DMS 273 (cell line): ENCODE measurements at regions not wholly inside any gene's neighbourhood (a gene's known extent, or its start where the extent isn't known, plus 50 kb on each side); places are given as distances from the start of the nearest gene placed in this dataset.
A peak's percentile ranks its signal among the peaks of the same experiment; 100 is the strongest.
"Not testable (repeated sequence)": the region's sequence is repeated elsewhere in the genome, so short reads cannot be mapped to it uniquely, and the experiment has no call there.

Source experiments
- DNase-seq: peaks from one replicate; lab custom pipeline; 2025; ENCODE audit not compliant: unreplicated experiment; lab: John Stamatoyannopoulos, UW

DNA sequence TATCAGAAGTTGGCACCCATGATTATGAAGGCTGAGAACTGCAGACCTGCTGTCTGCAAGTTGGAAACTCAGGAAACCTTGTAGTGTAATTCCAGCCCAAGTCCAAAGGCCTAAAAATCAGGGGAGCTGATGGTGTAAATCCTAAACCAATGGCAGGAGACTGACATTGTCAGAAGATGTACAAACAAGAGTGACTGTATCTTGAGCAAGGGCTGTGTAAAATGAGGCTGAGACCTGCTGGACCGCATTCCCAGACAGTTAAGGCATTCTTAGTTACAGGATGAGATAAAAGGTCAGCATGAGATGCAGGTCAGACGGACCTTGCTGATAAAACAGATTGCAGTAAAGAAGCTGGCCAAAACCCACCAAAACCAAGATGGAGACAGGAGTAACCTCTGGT lies 147.7 kb downstream of the COG6 start:
- no peak for DNase-seq

DNA sequence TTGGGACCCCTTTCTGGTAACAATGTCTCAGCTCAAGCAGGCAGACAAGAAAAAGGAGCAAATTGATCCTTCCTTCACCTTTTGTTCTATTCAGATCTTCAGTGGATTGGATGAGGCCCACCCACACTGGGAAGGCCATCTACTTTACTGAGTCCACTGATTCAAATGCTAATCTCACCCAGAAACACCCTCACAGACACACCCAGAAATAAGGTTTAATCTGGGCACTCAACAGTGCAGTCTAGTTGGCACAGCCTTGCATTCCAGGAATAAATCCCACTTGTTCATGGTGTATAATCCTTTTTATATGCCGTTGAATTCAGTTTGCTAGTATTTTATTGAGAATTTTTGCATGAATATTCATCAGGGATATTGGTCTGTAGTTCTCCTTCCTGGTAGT lies 148.4 kb downstream of the COG6 start:
- DNase-seq = no peak

DNA sequence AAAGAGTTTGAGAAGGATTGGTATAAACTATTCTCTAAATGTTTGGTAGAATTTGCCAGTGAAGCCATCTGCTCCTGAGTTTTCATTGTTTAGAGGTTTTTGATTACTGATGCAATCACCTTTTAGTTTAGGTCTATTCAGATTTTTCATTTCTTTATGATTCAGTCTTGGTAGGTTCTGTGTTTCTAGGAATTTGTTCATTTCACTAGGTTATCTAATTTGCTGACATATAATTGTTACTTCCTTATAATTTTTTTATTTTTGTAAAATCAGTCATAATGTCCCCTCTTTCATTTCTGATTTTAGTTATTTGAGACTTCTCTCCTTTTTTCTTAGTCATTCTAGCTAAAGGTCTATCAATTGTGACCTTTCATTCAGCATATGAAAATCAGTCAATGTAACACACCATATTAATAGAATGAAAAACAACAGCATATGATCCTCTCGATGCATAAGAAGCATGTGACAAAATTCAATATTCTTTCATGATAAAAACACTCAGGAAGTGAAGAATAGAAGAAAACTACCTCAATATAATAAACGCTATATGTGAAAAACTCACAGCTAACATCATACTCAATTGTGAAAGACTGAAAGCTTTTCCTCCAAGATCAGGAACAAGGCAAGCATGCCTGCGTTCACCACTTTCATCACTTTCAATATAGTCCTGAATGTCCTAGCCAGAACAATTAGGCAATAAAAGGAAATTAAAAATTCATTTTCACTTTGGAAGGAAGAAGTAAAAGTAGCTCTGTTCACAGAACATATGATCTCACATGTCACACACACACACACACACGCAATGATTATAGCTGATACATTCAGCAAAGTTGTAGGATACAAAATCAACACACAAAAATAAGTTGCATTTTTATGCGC lies 149.1 kb downstream of the COG6 start:
- no peak for DNase-seq

DNA sequence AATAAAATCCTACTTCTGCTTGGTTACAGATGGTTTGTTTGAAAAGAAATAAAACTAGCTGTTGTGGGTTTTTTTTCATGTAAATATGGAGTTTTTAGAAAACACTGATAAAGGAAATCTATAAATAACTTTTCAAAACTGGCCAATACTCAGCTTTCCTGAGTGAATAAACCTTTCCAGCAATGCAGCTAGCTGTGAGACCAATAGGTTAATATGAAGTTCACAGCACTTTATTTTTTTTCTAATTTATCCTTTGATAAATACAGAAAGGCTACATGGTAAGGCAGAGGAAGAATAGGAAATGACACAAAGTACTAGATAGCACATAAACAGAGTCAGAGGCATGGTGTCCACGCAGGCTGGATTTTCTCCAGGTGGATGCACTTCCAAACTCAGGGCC lies 154.0 kb downstream of the COG6 start:
- no peak for DNase-seq

DNA sequence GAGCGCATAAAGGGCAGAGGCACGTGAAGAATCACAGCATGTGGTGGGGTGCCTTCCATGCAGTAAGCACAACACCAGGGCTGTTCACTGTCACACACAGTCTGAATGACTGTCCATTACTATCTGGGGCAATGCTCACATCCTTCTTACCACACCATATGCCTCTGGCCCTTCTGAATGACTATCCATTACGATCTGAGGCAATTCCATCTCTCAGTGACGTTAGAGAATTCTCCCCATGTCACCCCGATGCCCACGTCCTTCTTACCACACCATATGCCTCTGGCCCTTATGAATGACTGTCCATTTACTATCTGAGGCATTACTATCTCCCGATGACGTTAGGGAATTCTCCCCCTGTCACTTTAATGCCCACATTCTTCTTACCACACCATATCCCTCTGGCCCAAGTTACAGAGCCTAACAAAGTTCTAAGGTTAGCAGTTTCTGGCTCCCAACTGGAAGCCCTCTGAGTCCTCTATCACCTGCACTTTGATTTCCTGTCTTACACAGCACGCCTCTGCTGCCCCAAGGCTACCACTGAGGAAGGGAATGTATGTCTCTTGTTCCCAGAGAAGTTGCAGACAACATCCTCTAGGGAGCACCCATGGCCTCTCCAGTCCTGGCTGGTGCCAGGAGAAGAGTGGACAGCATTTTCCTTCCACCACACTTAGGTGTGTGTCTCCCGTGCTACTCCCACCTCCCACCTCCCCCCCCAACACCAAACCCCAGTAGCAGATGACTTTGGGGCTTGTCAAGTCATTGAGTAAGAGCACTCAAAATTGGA lies 154.8 kb downstream of the COG6 start:
- DNase-seq = no peak

DNA sequence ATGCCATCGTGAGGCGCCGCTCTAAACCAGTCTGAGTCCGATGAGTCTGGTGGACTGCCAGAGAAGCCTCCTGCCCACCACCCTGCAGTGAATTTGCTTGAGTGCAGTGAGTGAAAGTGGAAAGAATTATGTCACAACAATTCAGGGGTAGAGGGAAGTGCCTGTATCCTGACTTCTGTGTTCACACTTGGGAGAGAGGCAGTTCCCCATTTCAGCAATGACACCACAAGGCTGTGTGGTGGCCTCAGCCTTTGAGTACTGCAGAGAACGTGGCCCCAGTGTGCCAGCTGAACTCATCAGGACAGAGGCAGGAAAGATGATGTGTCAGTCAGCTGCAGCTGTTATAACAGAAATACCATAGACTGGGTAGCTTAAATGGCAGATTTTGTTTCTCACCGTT lies 155.6 kb downstream of the COG6 start:
- no peak for DNase-seq

DNA sequence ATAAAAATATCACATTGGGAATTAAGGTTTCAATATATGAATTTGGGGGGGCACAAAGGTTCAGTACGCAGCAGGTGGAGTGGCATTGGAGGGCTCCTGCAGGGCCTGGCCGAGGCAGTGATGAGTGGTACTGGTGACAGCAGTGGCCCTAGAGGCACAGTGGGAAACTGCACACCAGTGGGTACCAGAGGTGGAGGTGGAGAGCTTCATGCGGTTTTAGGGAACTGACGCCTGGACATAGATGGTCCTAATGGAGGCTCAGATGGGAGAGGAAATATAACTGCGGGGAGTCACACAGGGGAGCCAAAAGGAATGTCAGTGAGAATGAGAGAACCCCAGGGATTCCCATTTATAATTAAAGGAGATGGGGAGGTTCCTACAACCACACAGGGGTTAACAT lies 156.2 kb downstream of the COG6 start:
- DNase-seq = no peak

DNA sequence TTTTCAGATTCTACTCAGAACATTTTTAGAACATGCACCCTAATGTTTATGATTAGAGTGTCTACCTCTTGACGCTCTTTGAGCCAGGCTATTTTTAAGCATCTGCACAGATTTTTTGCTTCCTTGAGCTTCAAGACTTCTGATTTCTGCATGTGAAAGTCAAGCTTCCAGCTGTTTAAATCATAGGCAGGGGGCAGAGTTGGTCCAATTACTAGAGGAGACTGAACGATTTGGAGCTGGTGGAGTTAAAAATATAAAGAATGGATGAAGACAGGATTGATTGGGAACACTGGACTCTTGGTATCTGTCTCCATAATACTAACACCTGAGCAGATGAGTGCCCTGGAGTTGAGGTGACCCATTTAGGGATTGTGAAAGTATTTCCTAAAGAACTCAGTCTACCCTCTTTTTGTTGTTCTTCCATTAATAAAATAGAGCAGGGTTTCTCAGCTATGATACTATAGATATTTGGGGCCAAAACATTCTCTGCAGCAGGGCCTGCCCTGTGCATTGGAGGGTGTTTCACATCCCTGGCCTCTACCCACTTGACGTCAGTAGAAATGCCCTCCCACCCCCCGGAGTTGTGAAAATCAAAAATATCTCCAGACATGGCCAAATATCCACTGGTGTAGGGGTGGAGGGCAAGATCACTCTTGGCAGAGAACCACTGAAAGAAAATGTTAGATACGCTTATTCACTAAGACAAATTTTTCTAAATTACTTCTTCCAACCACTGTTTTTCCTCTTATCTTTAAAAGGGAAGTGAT lies 160.1 kb downstream of the COG6 start:
- peak; percentile 20 for DNase-seq

DNA sequence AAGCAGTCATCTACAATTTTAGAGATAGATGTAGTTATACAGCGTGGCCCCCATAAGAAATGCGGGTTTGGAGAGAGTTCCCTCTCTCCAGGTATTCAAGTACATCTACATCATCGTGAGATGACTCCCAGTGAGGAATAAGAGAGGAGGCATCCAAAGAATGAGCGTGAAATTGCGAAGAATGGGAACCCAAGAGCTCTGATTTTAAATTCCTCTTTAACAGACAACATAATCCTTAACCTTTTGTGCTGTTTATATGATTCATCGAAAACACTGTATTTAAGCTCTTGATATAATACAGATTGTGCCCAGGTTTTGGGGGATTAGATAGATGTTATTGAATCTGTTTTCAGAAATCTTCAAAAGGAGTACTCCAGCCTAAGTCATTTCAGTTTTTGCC lies 161.5 kb downstream of the COG6 start:
- no peak for DNase-seq

DNA sequence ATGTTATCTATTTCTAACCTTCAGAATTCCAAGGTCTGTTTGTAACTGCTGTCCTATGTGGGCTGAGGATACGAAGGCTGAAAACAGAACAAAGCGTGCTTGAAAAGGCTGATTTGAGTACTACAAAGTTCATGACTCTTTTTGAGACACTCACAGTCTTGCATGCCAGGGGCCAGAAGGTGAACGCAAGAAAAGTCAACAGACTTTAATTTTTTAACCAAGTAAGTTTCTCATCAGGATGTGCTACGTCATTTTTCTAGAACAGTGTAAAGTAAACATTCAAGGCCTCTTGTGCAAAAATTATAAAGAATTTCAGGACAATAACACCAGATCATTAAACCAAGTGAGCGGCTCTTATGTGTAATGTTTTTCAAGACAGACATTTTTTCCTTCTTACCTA lies 163.5 kb downstream of the COG6 start:
- no peak for DNase-seq

DNA sequence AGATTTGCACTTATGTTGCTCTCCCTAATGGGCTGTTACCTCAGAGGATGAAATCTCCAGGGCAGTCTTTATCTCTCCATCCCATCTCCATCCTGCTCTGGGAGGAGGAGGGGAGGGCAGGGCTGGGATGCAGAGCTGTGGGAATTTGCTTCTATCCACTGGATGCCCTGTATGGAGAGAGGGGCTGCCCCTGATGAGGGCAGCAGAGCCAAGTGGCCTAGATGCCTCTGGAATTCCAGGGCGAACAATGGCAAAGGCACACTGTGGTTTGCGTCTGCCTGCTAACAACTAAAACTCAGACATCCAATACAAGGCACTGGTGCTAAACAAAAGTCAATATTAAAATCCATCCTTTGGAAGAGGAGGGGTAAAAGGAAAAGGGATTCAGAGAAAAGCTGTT lies 165.1 kb downstream of the COG6 start:
- no peak for DNase-seq

DNA sequence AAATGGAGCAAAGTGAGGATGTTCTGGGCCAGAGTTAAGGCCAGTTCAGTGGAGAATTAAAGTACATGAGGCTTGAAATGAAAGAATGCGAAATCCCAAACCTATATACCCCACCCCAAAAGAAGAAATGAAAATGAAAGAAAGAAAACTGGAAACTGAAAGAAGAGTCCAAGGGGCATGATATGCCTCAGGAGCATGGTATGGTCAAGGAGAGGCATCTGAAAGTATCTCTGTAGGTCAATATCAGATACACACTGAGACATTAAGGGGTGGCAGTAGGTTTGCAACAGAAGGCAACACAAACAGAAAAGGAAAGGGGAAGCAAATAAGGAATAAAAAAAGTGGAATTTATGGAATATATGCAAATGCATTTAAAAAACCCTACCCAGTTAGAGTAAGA lies 166.5 kb downstream of the COG6 start:
- DNase-seq = no peak

DNA sequence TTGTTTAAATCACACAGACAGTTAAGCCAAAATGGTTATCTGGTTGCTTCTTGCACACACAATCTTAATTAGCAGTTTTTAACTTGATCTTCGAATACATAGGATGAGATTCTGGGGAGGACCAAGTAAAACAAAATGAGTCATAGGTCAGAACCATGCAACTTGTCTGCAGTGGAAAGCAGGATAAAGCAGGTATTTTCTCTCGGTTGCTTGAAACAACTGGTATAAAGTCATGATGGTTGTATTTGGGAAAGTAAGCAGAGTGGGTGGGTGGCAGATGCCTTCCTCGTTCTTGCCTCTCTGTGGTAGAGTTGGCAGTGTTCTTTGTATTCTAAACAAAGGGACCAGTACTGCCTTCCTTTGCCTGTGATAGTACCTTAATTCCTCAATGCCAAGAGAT lies 167.0 kb downstream of the COG6 start:
- DNase-seq = no peak

DNA sequence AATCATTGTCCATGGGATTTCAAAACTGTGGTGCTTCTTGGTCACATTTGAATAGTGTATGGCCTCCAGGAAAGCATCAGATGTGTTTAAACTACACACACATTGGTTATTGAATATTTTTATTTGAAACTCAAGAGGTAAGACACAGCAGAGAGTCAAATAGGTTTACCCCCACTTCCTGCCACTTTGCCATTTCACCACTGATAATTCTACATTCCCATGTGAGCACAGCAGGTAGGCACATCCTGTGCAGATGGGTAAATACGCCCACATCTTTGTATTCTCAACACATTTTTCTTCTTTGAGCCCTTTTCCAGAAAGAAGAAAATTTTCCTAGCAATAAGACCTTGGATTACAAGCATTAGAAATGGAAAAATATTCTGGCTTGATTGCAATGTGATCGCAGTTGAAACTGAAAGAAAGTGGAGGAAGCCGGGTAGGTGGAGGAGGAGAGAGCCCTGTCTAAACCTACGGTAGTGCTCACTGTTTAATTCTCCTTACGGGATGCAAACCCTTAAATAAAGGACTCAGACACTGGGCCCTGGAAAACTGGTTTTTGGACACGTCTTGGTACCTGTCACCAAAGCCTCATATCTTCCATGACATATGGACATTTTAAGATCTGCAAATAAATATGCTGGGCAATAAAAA lies 167.7 kb downstream of the COG6 start:
- no peak for DNase-seq

DNA sequence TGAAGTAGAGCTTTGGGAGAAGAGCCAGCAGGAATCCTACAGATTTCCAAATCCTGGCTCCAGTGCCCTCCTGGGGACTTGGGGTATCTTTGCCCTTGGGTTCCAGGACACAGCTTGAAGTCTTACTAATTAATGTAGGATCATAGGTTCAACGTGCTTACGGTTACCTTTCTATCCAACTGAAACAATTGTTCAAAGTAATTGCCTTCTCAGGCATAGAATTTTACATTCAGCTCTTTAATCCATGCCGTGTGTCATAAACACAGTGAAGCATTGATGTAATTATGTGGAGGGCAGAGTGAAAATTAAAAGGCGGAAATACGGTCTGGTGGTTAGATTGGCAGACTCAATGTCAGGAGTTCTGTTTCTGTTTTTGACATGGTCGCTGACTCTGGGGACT lies 170.4 kb downstream of the COG6 start:
- DNase-seq = no peak

DNA sequence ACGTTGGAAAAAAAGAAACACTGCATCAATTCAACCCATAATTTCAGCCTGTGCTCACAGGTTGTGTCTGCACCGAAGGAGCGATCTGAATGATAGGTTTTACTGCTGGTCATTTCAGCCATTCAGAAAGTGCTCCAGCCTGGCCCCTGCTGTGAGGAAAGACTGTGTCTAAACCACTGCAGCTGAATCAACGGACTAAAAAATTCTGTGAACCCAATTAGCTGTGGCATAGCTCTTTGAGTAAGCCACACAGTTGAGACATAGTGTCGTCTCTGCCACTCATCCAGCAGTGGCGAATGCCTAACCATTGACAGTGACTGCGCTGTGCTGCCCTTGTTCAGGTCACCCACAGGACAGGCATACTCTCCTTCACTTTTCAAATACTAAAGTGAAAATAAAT lies 179.8 kb downstream of the COG6 start:
- DNase-seq = no peak

DNA sequence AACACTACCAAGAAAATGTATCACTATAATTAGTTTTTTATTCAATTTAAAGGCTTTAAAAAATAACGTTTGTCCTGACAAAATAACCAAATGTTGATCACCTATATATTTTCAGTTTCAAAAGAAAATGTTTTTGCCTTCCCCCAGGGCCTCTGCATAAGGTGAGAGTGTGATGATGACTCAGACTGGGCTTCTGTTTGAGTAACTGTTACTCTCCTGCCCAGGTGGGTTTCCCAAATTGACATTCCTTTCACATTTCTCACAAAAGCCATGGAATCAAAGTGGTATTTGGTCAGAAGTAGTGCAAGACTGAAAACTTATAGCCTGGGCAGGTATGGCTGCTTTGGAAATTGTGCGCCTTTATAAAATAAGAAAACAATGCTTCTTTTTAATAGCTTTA lies 180.6 kb downstream of the COG6 start:
- DNase-seq = no peak

DNA sequence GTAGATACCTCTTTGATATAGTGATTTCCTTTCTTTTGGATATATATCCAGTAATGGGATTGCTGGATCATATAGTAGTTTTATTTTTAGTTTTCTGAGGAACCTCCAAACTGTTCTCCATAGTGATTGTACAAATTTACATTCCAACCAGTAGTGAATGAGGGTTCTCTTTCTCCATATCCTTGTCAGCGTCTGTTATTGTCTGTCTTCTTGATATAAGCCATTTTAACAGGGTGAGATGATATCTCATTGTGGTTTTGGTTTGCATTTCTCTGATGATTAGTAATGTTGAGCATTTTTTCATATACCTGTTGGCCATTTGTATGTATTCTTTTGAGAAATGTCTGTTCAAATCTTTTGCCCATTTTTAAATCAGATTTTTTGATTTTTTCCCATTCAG lies 182.4 kb downstream of the COG6 start:
- DNase-seq = not testable (repeated sequence)

DNA sequence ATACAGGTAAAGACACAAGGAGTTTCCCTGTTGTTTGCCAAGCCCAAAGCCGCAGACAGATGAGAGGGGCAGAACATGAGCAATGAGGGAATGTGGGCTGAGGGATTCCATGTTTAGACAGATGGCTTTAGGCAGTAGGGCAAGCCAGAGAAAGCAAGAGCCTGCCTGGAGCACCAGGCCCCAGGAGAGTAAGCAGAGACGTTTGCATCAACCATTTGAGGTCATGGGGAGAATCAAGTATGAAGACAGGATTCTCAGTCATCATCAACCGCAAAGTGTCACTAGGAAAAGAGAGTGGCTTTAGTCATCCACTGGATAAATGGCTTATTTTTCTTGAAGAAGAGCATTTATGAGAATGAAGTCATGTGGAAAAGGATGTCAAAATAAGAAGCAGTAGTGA lies 184.7 kb downstream of the COG6 start:
- peak; percentile 46 for DNase-seq

DNA sequence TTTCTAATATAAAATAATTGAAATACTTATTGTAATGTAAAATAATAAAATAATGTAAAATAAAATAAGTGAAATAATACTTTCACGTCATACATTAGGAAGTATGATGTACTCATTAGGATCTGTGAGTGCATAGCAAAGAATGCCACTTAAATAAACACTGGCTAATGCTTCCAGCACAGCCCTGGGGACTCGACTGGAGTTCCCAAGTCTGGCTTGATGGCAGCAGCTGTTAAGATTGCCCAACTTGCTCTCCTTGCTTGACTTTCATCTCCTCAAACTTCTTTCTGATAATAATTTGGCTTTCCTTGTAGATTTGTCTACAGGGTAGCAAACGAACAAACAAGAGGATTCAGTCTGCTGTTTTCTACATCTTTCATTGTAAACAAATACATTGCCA lies 191.9 kb downstream of the COG6 start:
- no peak for DNase-seq

DNA sequence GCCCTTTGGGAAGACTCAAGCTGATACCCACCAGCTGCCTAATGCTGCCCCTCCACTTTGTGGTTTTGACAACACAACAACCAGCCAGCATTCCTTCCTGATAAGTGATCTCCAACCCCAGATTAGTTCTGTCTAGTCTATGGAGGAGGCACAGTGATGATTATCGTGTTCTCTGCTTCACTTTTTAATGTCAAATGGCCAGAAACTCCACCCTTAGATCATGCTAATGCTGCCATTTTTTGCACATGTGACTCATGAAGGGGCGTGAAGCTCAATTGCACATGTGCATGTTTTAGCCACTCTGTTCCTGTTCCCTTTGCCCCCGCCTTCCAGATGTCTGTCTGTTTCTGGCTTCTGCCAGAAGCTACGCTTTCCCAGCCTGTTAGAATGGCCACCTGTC lies 199.8 kb downstream of the COG6 start:
- peak; percentile 86 for DNase-seq
